ENCODE measurements at regions not wholly inside any gene's neighbourhood (a gene's known extent, or its start where the extent isn't known, plus 50 kb on each side); places are given as distances from the start of the nearest gene placed in this dataset.

GRCh38 chr4:156185514-156186055 is 231.9 kb upstream of the CTSO start:
- Mint-ChIP-seq H3K4me1 (ENCODE audit: low read depth) (no peaks in the 10 kb centered on the region), H3K9me3 (ENCODE audit: insufficient read depth) (no peaks in the 10 kb centered on the region), H3K27me3 (ENCODE audit: low read depth) (no peaks in the 10 kb centered on the region), H3K36me3 (ENCODE audit: low read depth) (no peaks in the 10 kb centered on the region), H3K4me3 (no peak overlapping the region), H3K27ac (no peak overlapping the region)
- no peak for ATAC-seq
- POLR2A ChIA-PET = no interaction called here
- DNase-seq = no peak
- CTCF ChIA-PET = no interaction called here

GRCh38 chr4:156182269-156182668 is 228.6 kb upstream of the CTSO start:
- H3K27me3 Mint-ChIP-seq (ENCODE audit: low read depth) = no peaks in the 10 kb centered on the region
- no peaks in the 10 kb centered on the region for H3K36me3 Mint-ChIP-seq (ENCODE audit: low read depth)
- DNase-seq (no peak), ATAC-seq (no peak)
- H3K27ac Mint-ChIP-seq = no peak overlapping the region
- H3K9me3 Mint-ChIP-seq (ENCODE audit: insufficient read depth) = no peaks in the 10 kb centered on the region
- ChIA-PET CTCF (no interaction called here), POLR2A (no interaction called here)
- no peaks in the 10 kb centered on the region for H3K4me1 Mint-ChIP-seq (ENCODE audit: low read depth)
- no peak overlapping the region for H3K4me3 Mint-ChIP-seq

GRCh38 chr4:156177941-156178340 is 224.3 kb upstream of the CTSO start:
- POLR2A ChIA-PET = no interaction called here
- H3K27me3 Mint-ChIP-seq (ENCODE audit: low read depth) = no peaks in the 10 kb centered on the region
- ATAC-seq = no peak

GRCh38 chr4:156176896-156177295 is 223.2 kb upstream of the CTSO start:
- H3K4me3 Mint-ChIP-seq = no peak overlapping the region
- no peaks in the 10 kb centered on the region for H3K4me1 Mint-ChIP-seq (ENCODE audit: low read depth)
- DNase-seq (no peak), ATAC-seq (no peak)
- no peaks in the 10 kb centered on the region for H3K36me3 Mint-ChIP-seq (ENCODE audit: low read depth)
- no peaks in the 10 kb centered on the region for H3K9me3 Mint-ChIP-seq (ENCODE audit: insufficient read depth)
- no peak overlapping the region for H3K27ac Mint-ChIP-seq
- POLR2A ChIA-PET = no interaction called here
- CTCF ChIA-PET = no interaction called here
- H3K27me3 Mint-ChIP-seq (ENCODE audit: low read depth) = no peaks in the 10 kb centered on the region

More at GRCh38 chr4:156177941-156178340, 224.3 kb upstream of the CTSO start:
- H3K4me1 Mint-ChIP-seq (ENCODE audit: low read depth) = no peaks in the 10 kb centered on the region
- no peaks in the 10 kb centered on the region for H3K36me3 Mint-ChIP-seq (ENCODE audit: low read depth)
- no peak overlapping the region for H3K27ac Mint-ChIP-seq
- H3K4me3 Mint-ChIP-seq = no peak overlapping the region
- DNase-seq = no peak
- H3K9me3 Mint-ChIP-seq (ENCODE audit: insufficient read depth) = no peaks in the 10 kb centered on the region
- CTCF ChIA-PET = no interaction called here

- ATAC-seq (no peak), DNase-seq (no peak)
- H3K4me1 Mint-ChIP-seq (ENCODE audit: low read depth) = no peaks in the 10 kb centered on the region
- H3K4me3 Mint-ChIP-seq = no peak overlapping the region
- no peaks in the 10 kb centered on the region for H3K9me3 Mint-ChIP-seq (ENCODE audit: insufficient read depth)
- ChIA-PET CTCF (no interaction called here), POLR2A (no interaction called here)
- H3K27me3 Mint-ChIP-seq (ENCODE audit: low read depth) = no peaks in the 10 kb centered on the region
- H3K27ac Mint-ChIP-seq = no peak overlapping the region
- no peaks in the 10 kb centered on the region for H3K36me3 Mint-ChIP-seq (ENCODE audit: low read depth)
Measured at GRCh38 chr4:156173937-156174336, 220.3 kb upstream of the CTSO start.

- no peak for ATAC-seq
- no peak overlapping the region for H3K27ac Mint-ChIP-seq
- ChIA-PET POLR2A (no interaction called here), CTCF (no interaction called here)
- no peak overlapping the region for H3K4me3 Mint-ChIP-seq
- H3K27me3 Mint-ChIP-seq (ENCODE audit: low read depth) = no peaks in the 10 kb centered on the region
- H3K4me1 Mint-ChIP-seq (ENCODE audit: low read depth) = no peaks in the 10 kb centered on the region
- no peak for DNase-seq
- no peaks in the 10 kb centered on the region for H3K36me3 Mint-ChIP-seq (ENCODE audit: low read depth)
- no peaks in the 10 kb centered on the region for H3K9me3 Mint-ChIP-seq (ENCODE audit: insufficient read depth)
Measured at GRCh38 chr4:156173486-156173885, 219.8 kb upstream of the CTSO start.

GRCh38 chr4:156169861-156170260 is 216.2 kb upstream of the CTSO start:
- ATAC-seq (no peak), DNase-seq (no peak)
- no peaks in the 10 kb centered on the region for H3K27me3 Mint-ChIP-seq (ENCODE audit: low read depth)
- CTCF ChIA-PET = no interaction called here
- no peaks in the 10 kb centered on the region for H3K36me3 Mint-ChIP-seq (ENCODE audit: low read depth)
- H3K4me1 Mint-ChIP-seq (ENCODE audit: low read depth) = no peaks in the 10 kb centered on the region
- POLR2A ChIA-PET = no interaction called here
- H3K9me3 Mint-ChIP-seq (ENCODE audit: insufficient read depth) = no peaks in the 10 kb centered on the region
- H3K27ac Mint-ChIP-seq = no peak overlapping the region
- no peak overlapping the region for H3K4me3 Mint-ChIP-seq

- ATAC-seq (no peak), DNase-seq (no peak)
- POLR2A ChIA-PET = no interaction called here
- no peak overlapping the region for H3K4me3 Mint-ChIP-seq
- H3K27ac Mint-ChIP-seq = no peak overlapping the region
- H3K27me3 Mint-ChIP-seq (ENCODE audit: low read depth) = no peaks in the 10 kb centered on the region
- CTCF ChIA-PET = no interaction called here
- no peaks in the 10 kb centered on the region for H3K4me1 Mint-ChIP-seq (ENCODE audit: low read depth)
- no peaks in the 10 kb centered on the region for H3K36me3 Mint-ChIP-seq (ENCODE audit: low read depth)
- no peaks in the 10 kb centered on the region for H3K9me3 Mint-ChIP-seq (ENCODE audit: insufficient read depth)
Measured at GRCh38 chr4:156169011-156169410, 215.3 kb upstream of the CTSO start.

- no peaks in the 10 kb centered on the region for H3K4me1 Mint-ChIP-seq (ENCODE audit: low read depth)
- H3K36me3 Mint-ChIP-seq (ENCODE audit: low read depth) = no peaks in the 10 kb centered on the region
- POLR2A ChIA-PET = no interaction called here
- no peak for DNase-seq
- no peak for ATAC-seq
- H3K4me3 Mint-ChIP-seq = no peak overlapping the region
- CTCF ChIA-PET = no interaction called here
- no peaks in the 10 kb centered on the region for H3K9me3 Mint-ChIP-seq (ENCODE audit: insufficient read depth)
- H3K27me3 Mint-ChIP-seq (ENCODE audit: low read depth) = no peaks in the 10 kb centered on the region
- H3K27ac Mint-ChIP-seq = no peak overlapping the region
Measured at GRCh38 chr4:156168288-156168687, 214.6 kb upstream of the CTSO start.

GRCh38 chr4:156158747-156159146 is 205.1 kb upstream of the CTSO start:
- no peak overlapping the region for H3K27ac Mint-ChIP-seq
- no peak overlapping the region for H3K4me3 Mint-ChIP-seq
- no peaks in the 10 kb centered on the region for H3K4me1 Mint-ChIP-seq (ENCODE audit: low read depth)
- H3K27me3 Mint-ChIP-seq (ENCODE audit: low read depth) = no peaks in the 10 kb centered on the region
- ATAC-seq = no peak
- no peak for DNase-seq
- ChIA-PET POLR2A (no interaction called here), CTCF (no interaction called here)
- H3K9me3 Mint-ChIP-seq (ENCODE audit: insufficient read depth) = no peaks in the 10 kb centered on the region
- no peaks in the 10 kb centered on the region for H3K36me3 Mint-ChIP-seq (ENCODE audit: low read depth)

- ATAC-seq = no peak
- Mint-ChIP-seq H3K27ac (no peak overlapping the region), H3K4me1 (ENCODE audit: low read depth) (no peaks in the 10 kb centered on the region), H3K9me3 (ENCODE audit: insufficient read depth) (no peaks in the 10 kb centered on the region), H3K4me3 (no peak overlapping the region), H3K36me3 (ENCODE audit: low read depth) (no peaks in the 10 kb centered on the region), H3K27me3 (ENCODE audit: low read depth) (no peaks in the 10 kb centered on the region)
- ChIA-PET POLR2A (no interaction called here), CTCF (no interaction called here)
- no peak for DNase-seq
Measured at GRCh38 chr4:156154978-156155377, 201.3 kb upstream of the CTSO start.

GRCh38 chr4:156146571-156146970 is 192.9 kb upstream of the CTSO start:
- Mint-ChIP-seq H3K27me3 (ENCODE audit: low read depth) (no peaks in the 10 kb centered on the region), H3K27ac (no peak overlapping the region), H3K4me3 (no peak overlapping the region), H3K9me3 (ENCODE audit: insufficient read depth) (no peaks in the 10 kb centered on the region), H3K4me1 (ENCODE audit: low read depth) (no peaks in the 10 kb centered on the region), H3K36me3 (ENCODE audit: low read depth) (no peaks in the 10 kb centered on the region)
- ATAC-seq (no peak), DNase-seq (no peak)
- ChIA-PET CTCF (no interaction called here), POLR2A (no interaction called here)

GRCh38 chr4:156144961-156145360 is 191.3 kb upstream of the CTSO start:
- Mint-ChIP-seq H3K9me3 (ENCODE audit: insufficient read depth) (no peaks in the 10 kb centered on the region), H3K27me3 (ENCODE audit: low read depth) (no peaks in the 10 kb centered on the region), H3K36me3 (ENCODE audit: low read depth) (no peaks in the 10 kb centered on the region), H3K4me1 (ENCODE audit: low read depth) (no peaks in the 10 kb centered on the region), H3K4me3 (no peak overlapping the region), H3K27ac (no peak overlapping the region)
- DNase-seq (no peak), ATAC-seq (no peak)
- ChIA-PET POLR2A (no interaction called here), CTCF (no interaction called here)
